ENCODE measurements at regions not wholly inside any gene's neighbourhood (a gene's known extent, or its start where the extent isn't known, plus 50 kb on each side); places are given as distances from the start of the nearest gene placed in this dataset.

DNA sequence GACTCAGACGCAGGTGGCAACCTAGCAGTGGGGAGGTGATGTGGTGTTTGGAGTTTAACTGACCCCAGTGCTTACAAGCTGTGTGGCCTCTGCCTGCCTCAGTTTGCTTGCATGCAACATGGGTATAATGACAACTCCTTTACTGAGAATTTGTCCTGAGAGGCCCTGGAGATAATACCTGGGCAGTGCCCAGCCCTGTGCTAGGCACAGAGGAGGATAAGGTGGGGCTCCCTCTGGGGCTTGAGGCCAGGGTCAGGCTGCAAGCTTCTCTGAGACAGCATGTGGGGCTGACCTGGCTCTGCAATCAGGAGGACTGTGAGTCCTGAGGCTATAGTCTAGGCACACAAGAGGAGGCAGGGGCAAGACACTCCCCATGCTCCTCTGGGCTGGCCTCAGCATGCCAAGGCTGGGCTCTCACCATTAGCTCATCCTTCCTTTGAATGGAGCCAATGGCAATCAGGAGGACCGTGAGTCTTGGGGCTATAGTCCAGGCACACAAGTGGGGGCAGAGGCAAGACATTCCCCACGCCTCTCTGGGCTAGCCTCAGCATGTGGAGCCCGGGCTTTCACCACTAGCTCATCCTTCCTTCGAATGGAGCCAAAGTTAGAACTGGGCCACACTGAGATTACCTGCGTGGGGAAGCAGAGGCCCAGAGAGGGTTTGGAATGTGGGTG lies 147.9 kb downstream of the RPS24 start:
- no peaks in the 10 kb centered on the region for H3K79me2 ChIP-seq (ENCODE audit: insufficient read depth, low read length)
- ChIA-PET CTCF (no interaction called here), POLR2A (no interaction called here), RAD21 (ENCODE audit: low non-redundant PET in 1 of 2, low total read pairs in 2 of 2, uncharacterized antibody in 2 of 2, unreplicated experiment in 2 of 2) (no interaction called here)
- no peak overlapping the region for H3K9ac ChIP-seq (ENCODE audit: low read length)
- H4K20me1 ChIP-seq (ENCODE audit: insufficient read depth): no peaks in the 10 kb centered on the region
- H3K4me2 ChIP-seq (ENCODE audit: low read length): no peak overlapping the region
- intact Hi-C loops (cut with micrococcal nuclease): no loop called here
- TF ChIP-seq SP1 (IDR thresholded peaks at IDR 0.05; ENCODE audit: low read depth): no peak
- no peak for TF ChIP-seq EGR1 (IDR thresholded peaks at IDR 0.05; ENCODE audit: low read depth)
- no peak for TF ChIP-seq EZH2phosphoT487 (IDR thresholded peaks at IDR 0.05; ENCODE audit: borderline replicate concordance)
- TF ChIP-seq, protein P1, sequence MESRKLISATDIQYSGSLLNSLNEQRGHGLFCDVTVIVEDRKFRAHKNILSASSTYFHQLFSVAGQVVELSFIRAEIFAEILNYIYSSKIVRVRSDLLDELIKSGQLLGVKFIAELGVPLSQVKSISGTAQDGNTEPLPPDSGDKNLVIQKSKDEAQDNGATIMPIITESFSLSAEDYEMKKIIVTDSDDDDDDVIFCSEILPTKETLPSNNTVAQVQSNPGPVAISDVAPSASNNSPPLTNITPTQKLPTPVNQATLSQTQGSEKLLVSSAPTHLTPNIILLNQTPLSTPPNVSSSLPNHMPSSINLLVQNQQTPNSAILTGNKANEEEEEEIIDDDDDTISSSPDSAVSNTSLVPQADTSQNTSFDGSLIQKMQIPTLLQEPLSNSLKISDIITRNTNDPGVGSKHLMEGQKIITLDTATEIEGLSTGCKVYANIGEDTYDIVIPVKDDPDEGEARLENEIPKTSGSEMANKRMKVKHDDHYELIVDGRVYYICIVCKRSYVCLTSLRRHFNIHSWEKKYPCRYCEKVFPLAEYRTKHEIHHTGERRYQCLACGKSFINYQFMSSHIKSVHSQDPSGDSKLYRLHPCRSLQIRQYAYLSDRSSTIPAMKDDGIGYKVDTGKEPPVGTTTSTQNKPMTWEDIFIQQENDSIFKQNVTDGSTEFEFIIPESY (IDR thresholded peaks at IDR 0.05; ENCODE audit: extremely low read depth, insufficient replicate concordance, low read length): no peak
- TF ChIP-seq, protein P2, sequence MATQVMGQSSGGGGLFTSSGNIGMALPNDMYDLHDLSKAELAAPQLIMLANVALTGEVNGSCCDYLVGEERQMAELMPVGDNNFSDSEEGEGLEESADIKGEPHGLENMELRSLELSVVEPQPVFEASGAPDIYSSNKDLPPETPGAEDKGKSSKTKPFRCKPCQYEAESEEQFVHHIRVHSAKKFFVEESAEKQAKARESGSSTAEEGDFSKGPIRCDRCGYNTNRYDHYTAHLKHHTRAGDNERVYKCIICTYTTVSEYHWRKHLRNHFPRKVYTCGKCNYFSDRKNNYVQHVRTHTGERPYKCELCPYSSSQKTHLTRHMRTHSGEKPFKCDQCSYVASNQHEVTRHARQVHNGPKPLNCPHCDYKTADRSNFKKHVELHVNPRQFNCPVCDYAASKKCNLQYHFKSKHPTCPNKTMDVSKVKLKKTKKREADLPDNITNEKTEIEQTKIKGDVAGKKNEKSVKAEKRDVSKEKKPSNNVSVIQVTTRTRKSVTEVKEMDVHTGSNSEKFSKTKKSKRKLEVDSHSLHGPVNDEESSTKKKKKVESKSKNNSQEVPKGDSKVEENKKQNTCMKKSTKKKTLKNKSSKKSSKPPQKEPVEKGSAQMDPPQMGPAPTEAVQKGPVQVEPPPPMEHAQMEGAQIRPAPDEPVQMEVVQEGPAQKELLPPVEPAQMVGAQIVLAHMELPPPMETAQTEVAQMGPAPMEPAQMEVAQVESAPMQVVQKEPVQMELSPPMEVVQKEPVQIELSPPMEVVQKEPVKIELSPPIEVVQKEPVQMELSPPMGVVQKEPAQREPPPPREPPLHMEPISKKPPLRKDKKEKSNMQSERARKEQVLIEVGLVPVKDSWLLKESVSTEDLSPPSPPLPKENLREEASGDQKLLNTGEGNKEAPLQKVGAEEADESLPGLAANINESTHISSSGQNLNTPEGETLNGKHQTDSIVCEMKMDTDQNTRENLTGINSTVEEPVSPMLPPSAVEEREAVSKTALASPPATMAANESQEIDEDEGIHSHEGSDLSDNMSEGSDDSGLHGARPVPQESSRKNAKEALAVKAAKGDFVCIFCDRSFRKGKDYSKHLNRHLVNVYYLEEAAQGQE (IDR thresholded peaks at IDR 0.05; ENCODE audit: low read depth): no peak
- no peak for TF ChIP-seq ELF1 (IDR thresholded peaks at IDR 0.05; ENCODE audit: borderline replicate concordance, low read depth)
- no peak overlapping the region for H3K4me3 ChIP-seq (replicated peaks in 1 of 2; ENCODE audit: low read depth in 1 of 2, low read length in 2 of 2)
- no peaks in the 10 kb centered on the region for H3K9me3 ChIP-seq (ENCODE audit: control insufficient read depth in 1 of 2, insufficient read depth in 1 of 2, low read depth in 1 of 2, low read length in 2 of 2)
- DNase-seq (ENCODE audit: low read depth, low spot score) (no peak), ATAC-seq (no peak)
- no peak overlapping the region for H2AFZ ChIP-seq (ENCODE audit: low read depth, low read length, poor library complexity, severe bottlenecking)
- no peaks in the 10 kb centered on the region for H3K27me3 ChIP-seq (ENCODE audit: insufficient read depth, low read length)
- no peak overlapping the region for H3K27ac ChIP-seq (ENCODE audit: low read depth, low read length)
- no peaks in the 10 kb centered on the region for H3K9me2 ChIP-seq (ENCODE audit: insufficient read depth)
- H3K4me1 ChIP-seq (ENCODE audit: control insufficient read depth in 1 of 2, insufficient read depth in 2 of 2, low read length in 2 of 2): no peaks in the 10 kb centered on the region
- no peaks in the 10 kb centered on the region for H3K36me3 ChIP-seq (ENCODE audit: control insufficient read depth in 1 of 2, insufficient read depth in 2 of 2, low read length in 2 of 2)
- no TSS peak for BruUV-seq (replicated peaks)

All from HCT116 (cell line).